IMR-90 (cell line): ENCODE measurements at regions not wholly inside any gene's neighbourhood (a gene's known extent, or its start where the extent isn't known, plus 50 kb on each side); places are given as distances from the start of the nearest gene placed in this dataset.

Experiments
- ATAC-seq: fragments of 200-7000 bp; cut with Tn5 transposase; 2 replicates; pipeline ENCODE4 v1.9.1; 2020; ENCODE audit warnings: low read depth, mild to moderate bottlenecking, moderate library complexity
- BruUV-seq: library from RNA; stranded (reverse); fragments of 400-500 nt; replicated peaks from 2 replicates; lab custom pipeline; 2021; lab: Mats Ljungman, UMichigan
- CTCF ChIA-PET: fragments of 300-600 bp; formaldehyde crosslinking; extraction: SDS; loops from one replicate; lab custom pipeline; 2021; ENCODE audit warnings: antibody characterized with exemption; lab: Yijun Ruan, JAX
- POLR2A ChIA-PET: fragments of 300-600 bp; sonication (Branson Sonifier 250); formaldehyde crosslinking; loops from one replicate; lab custom pipeline; 2022; ENCODE audit warnings: antibody characterized with exemption; ENCODE audit not compliant: unreplicated experiment; lab: Charles Lee
- DNase-seq: peaks from one replicate; pipeline ENCODE4 v3.0.0; 2013
- H2AFZ ChIP-seq: replicated peaks from 2 replicates; pipeline ENCODE3; 2013; ENCODE audit warnings: low read length, mild to moderate bottlenecking; ENCODE audit not compliant: poor library complexity
- H2AK5ac ChIP-seq: 2 replicates; pipeline ENCODE4 v1.6.1; 2013; ENCODE audit warnings: low read depth, low read length, inconsistent platforms
- H2AK9ac ChIP-seq: replicated peaks from 2 replicates; pipeline ENCODE3; 2013; ENCODE audit warnings: mild to moderate bottlenecking, low read depth, low read length, moderate library complexity; ENCODE audit not compliant: poor library complexity
- H2BK120ac ChIP-seq: 2 replicates; pipeline ENCODE4 v1.6.1; 2013; ENCODE audit warnings: low read depth, low read length, inconsistent platforms
- H2BK15ac ChIP-seq: 3 replicates; pipeline ENCODE4 v1.6.1; 2013; ENCODE audit warnings: low read depth, low read length, inconsistent platforms
- H2BK20ac ChIP-seq: 2 replicates; pipeline ENCODE4 v1.6.1; 2013; ENCODE audit warnings: low read depth, mild to moderate bottlenecking, inconsistent platforms, low read length, moderate library complexity
- H2BK5ac ChIP-seq: 2 replicates; pipeline ENCODE4 v1.6.1; 2013; ENCODE audit warnings: mild to moderate bottlenecking, low read depth, low read length, inconsistent platforms; ENCODE audit not compliant: poor library complexity, severe bottlenecking
- H3K14ac ChIP-seq: replicated peaks from 2 replicates; pipeline ENCODE4 v1.6.1; 2013; ENCODE audit warnings: low read depth, low read length, inconsistent platforms
- H3K18ac ChIP-seq: 2 replicates; pipeline ENCODE4 v1.6.1; 2013; ENCODE audit warnings: low read depth, low read length, control low read depth
- H3K23ac ChIP-seq: 2 replicates; pipeline ENCODE4 v1.6.1; 2013; ENCODE audit warnings: low read depth, low read length, inconsistent platforms
- H3K27ac ChIP-seq: 2 replicates; pipeline ENCODE4 v1.5.1; 2013; ENCODE audit warnings: mild to moderate bottlenecking, control low read depth, low read length; ENCODE audit not compliant: insufficient read depth
- H3K27me3 ChIP-seq: 2 replicates; pipeline ENCODE4 v1.6.1; 2013; ENCODE audit warnings: low read length; ENCODE audit not compliant: control insufficient read depth, insufficient read depth
- H3K36me3 ChIP-seq: 2 replicates; pipeline ENCODE4 v1.6.1; 2013; ENCODE audit warnings: low read length, mixed read lengths; ENCODE audit not compliant: control insufficient read depth, insufficient read depth
- H3K4ac ChIP-seq: 2 replicates; pipeline ENCODE4 v1.6.1; 2013; ENCODE audit warnings: low read depth, low read length, inconsistent platforms
- H3K4me1 ChIP-seq: 2 replicates; pipeline ENCODE4 v1.6.1; 2013; ENCODE audit warnings: low read length, mixed read lengths; ENCODE audit not compliant: control insufficient read depth, insufficient read depth
- H3K4me2 ChIP-seq: 2 replicates; pipeline ENCODE4 v1.6.1; 2013; ENCODE audit warnings: low read depth, mild to moderate bottlenecking, control low read depth, low read length, moderate library complexity
- H3K4me3 ChIP-seq: 2 replicates; pipeline ENCODE4 v1.5.1; 2013; ENCODE audit warnings: low read depth, mild to moderate bottlenecking, control low read depth, low read length, moderate library complexity; ENCODE audit not compliant: insufficient read depth
- H3K56ac ChIP-seq: 2 replicates; pipeline ENCODE4 v1.6.1; 2013; ENCODE audit warnings: low read length, inconsistent platforms; ENCODE audit not compliant: insufficient read depth; ENCODE audit errors: extremely low read depth
- H3K79me1 ChIP-seq, 2 experiments: 2 replicates each; pipeline ENCODE4 v1.6.1; 2013; ENCODE audit warnings: low read length in 2 of 2, inconsistent platforms in 1 of 2, low read depth in 1 of 2
- H3K9ac ChIP-seq: 2 replicates; pipeline ENCODE4 v1.6.1; 2013; ENCODE audit warnings: low read depth, low read length, control low read depth
- H3K9me1 ChIP-seq: 2 replicates; pipeline ENCODE4 v1.6.1; 2013; ENCODE audit warnings: low read length, inconsistent platforms; ENCODE audit not compliant: insufficient read depth
- H3K9me3 ChIP-seq: 2 replicates; pipeline ENCODE4 v1.6.1; 2013; ENCODE audit warnings: low read length; ENCODE audit not compliant: control insufficient read depth, insufficient read depth
- H4K20me1 ChIP-seq: 2 replicates; pipeline ENCODE4 v1.6.1; 2013; ENCODE audit warnings: low read length, inconsistent platforms; ENCODE audit not compliant: insufficient read depth
- H4K5ac ChIP-seq: 2 replicates; pipeline ENCODE4 v1.6.1; 2013; ENCODE audit warnings: mild to moderate bottlenecking, low read depth, low read length, control low read depth
- H4K8ac ChIP-seq, 2 experiments: 2 replicates each; pipeline ENCODE4 v1.6.1; 2013; ENCODE audit warnings: low read depth in 2 of 2, low read length in 2 of 2, control low read depth in 1 of 2, inconsistent platforms in 1 of 2
- H4K91ac ChIP-seq: 2 replicates; pipeline ENCODE4 v1.6.1; 2013; ENCODE audit warnings: low read depth, low read length, inconsistent platforms; ENCODE audit not compliant: insufficient read depth
- MAZ ChIP-seq: IDR thresholded peaks from 2 replicates; pipeline ENCODE4 v1.6.1; 2012; ENCODE audit warnings: low read depth, mild to moderate bottlenecking, low read length, improper control_type of control experiment, moderate library complexity, borderline replicate concordance
- RCOR1 ChIP-seq: IDR thresholded peaks from 2 replicates; pipeline ENCODE4 v1.6.1; 2012; ENCODE audit warnings: mild to moderate bottlenecking, low read length, improper control_type of control experiment; ENCODE audit not compliant: insufficient replicate concordance
- RFX5 ChIP-seq: IDR thresholded peaks from 2 replicates; pipeline ENCODE4 v1.8.0; 2012; ENCODE audit warnings: low read depth, mild to moderate bottlenecking, low read length, moderate library complexity
- WGBS, 2 experiments: methylation state at CpG; one replicate each; pipeline versions ENCODE4 v1.1.5 to v1.1.7; 2013; ENCODE audit warnings: missing lambda C conversion rate in 2 of 2; ENCODE audit not compliant: insufficient read length in 1 of 2; ENCODE audit errors: extremely low coverage in 2 of 2; 5-methylcytosine and 5-hydroxymethylcytosine counted together
- dilution Hi-C: fragments of 300-500 bp; cut with HindIII; formaldehyde crosslinking; loops from one replicate; pipeline ENCODE4 v1.14.3; 2018; ENCODE audit warnings: low sequenced_read_pairs; ENCODE audit not compliant: unreplicated experiment
- in situ Hi-C: fragments of 300-500 bp; cut with MboI; formaldehyde crosslinking; loops from 3 replicates; pipeline ENCODE4 v1.14.3; 2019; ENCODE audit warnings: low sequenced_read_pairs, inconsistent platforms, mixed read lengths
- intact Hi-C: fragments of 100-400 bp; cut with micrococcal nuclease; formaldehyde crosslinking; loops from 2 replicates; pipeline ENCODE4 v1.10.0; 2022
- TF ChIP-seq, protein P1 (sequence below): fragments of 150-350 bp; IDR thresholded peaks from 2 replicates; pipeline ENCODE4 v1.6.1; 2016; ENCODE audit warnings: low read depth, mild to moderate bottlenecking, low read length, moderate library complexity, borderline replicate concordance
- TF ChIP-seq, protein P2 (sequence below): fragments of 150-350 bp; IDR thresholded peaks from 2 replicates; pipeline ENCODE4 v1.6.1; 2017; ENCODE audit warnings: mild to moderate bottlenecking, antibody characterized with exemption, low read length, low read depth

DNA sequence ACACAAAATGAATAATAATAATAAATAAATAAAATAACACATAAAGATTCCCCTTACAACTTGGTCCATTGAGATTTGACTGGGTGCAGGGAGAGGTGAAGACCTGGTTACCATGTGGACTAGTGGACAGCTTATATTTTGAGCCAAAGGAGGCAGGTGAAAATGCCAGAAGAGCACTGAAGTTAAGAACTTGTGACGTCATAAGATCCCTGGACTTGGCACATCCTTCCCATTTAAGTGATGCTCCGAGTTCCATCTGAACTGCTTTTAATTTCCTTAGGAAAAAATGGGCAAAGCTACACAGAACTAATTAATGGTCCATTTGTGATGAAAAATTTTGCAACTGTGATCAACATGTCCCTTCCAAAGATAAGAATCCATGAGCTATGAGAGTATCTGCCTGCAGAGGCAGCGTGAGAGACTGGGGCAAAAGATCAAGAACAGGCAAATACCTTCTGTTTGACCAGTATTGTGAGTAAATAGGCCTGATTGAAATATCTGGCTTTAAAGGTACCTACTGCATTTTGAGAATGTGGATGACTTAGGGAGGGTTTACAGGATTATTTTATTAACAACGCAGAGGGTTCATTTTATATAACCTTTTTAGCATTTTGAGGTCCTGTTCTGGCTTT lies 101.2 kb upstream of the POT1 start:
- H2BK5ac ChIP-seq: no peak overlapping the region
- no peak overlapping the region for H3K23ac ChIP-seq
- no peak overlapping the region for H2BK120ac ChIP-seq
- ATAC-seq (no peak), DNase-seq (no peak)
- H4K8ac ChIP-seq: no peak overlapping the region
- TF ChIP-seq, protein P1, sequence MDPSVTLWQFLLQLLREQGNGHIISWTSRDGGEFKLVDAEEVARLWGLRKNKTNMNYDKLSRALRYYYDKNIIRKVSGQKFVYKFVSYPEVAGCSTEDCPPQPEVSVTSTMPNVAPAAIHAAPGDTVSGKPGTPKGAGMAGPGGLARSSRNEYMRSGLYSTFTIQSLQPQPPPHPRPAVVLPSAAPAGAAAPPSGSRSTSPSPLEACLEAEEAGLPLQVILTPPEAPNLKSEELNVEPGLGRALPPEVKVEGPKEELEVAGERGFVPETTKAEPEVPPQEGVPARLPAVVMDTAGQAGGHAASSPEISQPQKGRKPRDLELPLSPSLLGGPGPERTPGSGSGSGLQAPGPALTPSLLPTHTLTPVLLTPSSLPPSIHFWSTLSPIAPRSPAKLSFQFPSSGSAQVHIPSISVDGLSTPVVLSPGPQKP: no peak
- TF ChIP-seq MAZ (no peak), RCOR1 (no peak), RFX5 (no peak)
- TF ChIP-seq, protein P2, sequence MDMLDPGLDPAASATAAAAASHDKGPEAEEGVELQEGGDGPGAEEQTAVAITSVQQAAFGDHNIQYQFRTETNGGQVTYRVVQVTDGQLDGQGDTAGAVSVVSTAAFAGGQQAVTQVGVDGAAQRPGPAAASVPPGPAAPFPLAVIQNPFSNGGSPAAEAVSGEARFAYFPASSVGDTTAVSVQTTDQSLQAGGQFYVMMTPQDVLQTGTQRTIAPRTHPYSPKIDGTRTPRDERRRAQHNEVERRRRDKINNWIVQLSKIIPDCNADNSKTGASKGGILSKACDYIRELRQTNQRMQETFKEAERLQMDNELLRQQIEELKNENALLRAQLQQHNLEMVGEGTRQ: no peak
- no peak overlapping the region for H3K18ac ChIP-seq
- dilution Hi-C loops (no loop called here), intact Hi-C loops (no loop called here), in situ Hi-C loops (no loop called here)
- CTCF ChIA-PET: no interaction called here
- POLR2A ChIA-PET: no interaction called here
- no peaks in the 10 kb centered on the region for H4K20me1 ChIP-seq
- H2AK5ac ChIP-seq: no peak overlapping the region
- no peak overlapping the region for H3K4me3 ChIP-seq
- H2BK20ac ChIP-seq: no peak overlapping the region
- H3K56ac ChIP-seq: no peak overlapping the region
- no peak overlapping the region for H3K27ac ChIP-seq
- H3K4ac ChIP-seq: no peak overlapping the region
- no peaks in the 10 kb centered on the region for H3K36me3 ChIP-seq
- no peak overlapping the region for H3K4me2 ChIP-seq
- no peaks in the 10 kb centered on the region for H3K4me1 ChIP-seq
- H2AFZ ChIP-seq: no peak overlapping the region
- no peak overlapping the region for H3K14ac ChIP-seq
- H4K91ac ChIP-seq: no peak overlapping the region
- H2AK9ac ChIP-seq: no peak overlapping the region
- H3K79me1 ChIP-seq: no peaks in the 10 kb centered on the region
- no TSS peak for BruUV-seq
- no peak overlapping the region for H4K5ac ChIP-seq
- H3K27me3 ChIP-seq: no peaks in the 10 kb centered on the region
- H3K9me1 ChIP-seq: no peaks in the 10 kb centered on the region
- no CpG with 5 or more reads among the region's 4 CpGs for WGBS, 2 experiments
- no peaks in the 10 kb centered on the region for H3K9me3 ChIP-seq
- no peak overlapping the region for H2BK15ac ChIP-seq
- no peak overlapping the region for H3K9ac ChIP-seq
